Naive thymus-derived CD8-positive, alpha-beta T cell (primary cell): ENCODE measurements at regions not wholly inside any gene's neighbourhood (a gene's known extent, or its start where the extent isn't known, plus 50 kb on each side); places are given as distances from the start of the nearest gene placed in this dataset.
"Not testable (repeated sequence)": the region's sequence is repeated elsewhere in the genome, so short reads cannot be mapped to it uniquely, and the experiment has no call there.

Experiments used
- ATAC-seq, 2 donors: fragments of 150-1000 bp; cut with Tn5 transposase in 1 of 2; sonication (Bioruptor Pico), chemical (Tn5 transposase) in 1 of 2; 1 replicate in 1 of 2; 2 replicates in 1 of 2; pipeline ENCODE4 v1.10.0; 2021; ENCODE audit warnings: mild to moderate bottlenecking in 2 of 2, moderate library complexity in 2 of 2
- POLR2A ChIA-PET: fragments of 350-600 bp; sonication (Branson Sonifier 250); formaldehyde crosslinking; loops from one replicate; lab custom pipeline; 2021; ENCODE audit warnings: antibody characterized with exemption; lab: Charles Lee
- DNase-seq, 10 donors: peaks; one replicate each; pipeline versions ENCODE4 v3.0.0 to v3.0.0-alpha.2; 2020 to 2022
- H3K27ac Mint-ChIP-seq, 10 donors: one replicate each; pipeline ENCODE4 v1.8.0; 2020 to 2022; ENCODE audit warnings: mild to moderate bottlenecking in 10 of 10, mixed read lengths in 10 of 10, moderate library complexity in 4 of 10, inconsistent platforms in 1 of 10
- H3K27me3 Mint-ChIP-seq, 5 donors: one replicate each; pipeline ENCODE4 v1.8.0; 2021 to 2022; ENCODE audit warnings: mixed read lengths in 5 of 5
- H3K36me3 Mint-ChIP-seq, 3 donors: one replicate each; pipeline ENCODE4 v1.8.0; 2020 to 2022; ENCODE audit warnings: mixed read lengths in 3 of 3, mild to moderate bottlenecking in 2 of 3, inconsistent platforms in 1 of 3
- H3K4me1 Mint-ChIP-seq, 4 donors: one replicate each; pipeline ENCODE4 v1.8.0; 2021 to 2022; ENCODE audit warnings: mixed read lengths in 4 of 4
- H3K4me3 Mint-ChIP-seq, 10 donors: one replicate each; pipeline ENCODE4 v1.8.0; 2020 to 2022; ENCODE audit warnings: mild to moderate bottlenecking in 10 of 10, mixed read lengths in 10 of 10, moderate library complexity in 6 of 10, inconsistent platforms in 1 of 10
- H3K9me3 Mint-ChIP-seq, 9 donors: one replicate each; pipeline ENCODE4 v1.8.0; 2020 to 2022; ENCODE audit warnings: mixed read lengths in 9 of 9, mild to moderate bottlenecking in 3 of 9, inconsistent platforms in 1 of 9, moderate library complexity in 1 of 9

DNA sequence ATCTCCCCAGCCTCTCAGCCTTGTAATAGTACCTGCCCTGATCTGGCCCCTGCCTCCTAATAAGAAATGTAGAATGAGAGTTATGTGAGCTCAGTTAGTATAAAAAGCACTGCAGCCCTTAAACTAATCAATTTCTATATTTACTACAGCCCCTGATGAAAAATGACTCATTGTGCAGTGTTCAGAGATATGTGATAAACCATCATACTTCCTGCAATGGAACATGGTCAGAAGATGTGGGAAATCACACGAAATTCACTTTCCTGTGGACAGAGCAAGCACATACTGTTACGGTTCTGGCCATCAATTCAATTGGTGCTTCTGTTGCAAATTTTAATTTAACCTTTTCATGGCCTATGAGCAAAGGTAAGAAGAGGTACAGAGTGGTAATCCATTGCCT, 176.8 kb upstream of the PDE4B start:
- H3K9me3 Mint-ChIP-seq: no peaks in the 10 kb centered on the region
- H3K27me3 Mint-ChIP-seq: no peaks in the 10 kb centered on the region
- no peak overlapping the region for H3K27ac Mint-ChIP-seq
- no peaks in the 10 kb centered on the region for H3K4me1 Mint-ChIP-seq
- peaks cover 0 to 5% (median 2%) of the 10 kb centered on the region in 3 donors for H3K36me3 Mint-ChIP-seq
- ATAC-seq (no peak), DNase-seq (no peak)
- POLR2A ChIA-PET: no interaction called here
- no peak overlapping the region for H3K4me3 Mint-ChIP-seq

DNA sequence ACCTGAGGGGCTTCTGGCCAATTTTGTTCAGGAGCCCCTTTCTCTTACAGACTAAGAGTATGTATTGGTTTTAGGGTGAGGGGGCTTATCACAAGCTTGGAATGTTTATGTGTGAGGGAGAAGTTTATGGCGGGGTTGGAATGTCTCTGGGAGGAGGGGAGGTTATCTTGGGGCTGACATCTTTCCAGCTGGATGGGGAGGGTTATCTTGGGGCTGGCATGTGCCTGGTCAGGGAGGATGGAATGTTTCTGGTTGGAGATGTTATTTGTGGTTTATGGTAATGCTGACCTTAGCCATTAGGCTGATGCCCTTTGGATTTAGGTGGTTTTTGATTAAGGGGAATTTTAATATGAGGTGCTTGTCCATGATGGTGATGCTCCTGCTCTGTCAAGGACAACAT, 171.0 kb upstream of the PDE4B start:
- H3K27ac Mint-ChIP-seq, H3K36me3 Mint-ChIP-seq, H3K27me3 Mint-ChIP-seq, H3K4me3 Mint-ChIP-seq, ATAC-seq, DNase-seq, H3K9me3 Mint-ChIP-seq, POLR2A ChIA-PET, H3K4me1 Mint-ChIP-seq: not testable (repeated sequence)

DNA sequence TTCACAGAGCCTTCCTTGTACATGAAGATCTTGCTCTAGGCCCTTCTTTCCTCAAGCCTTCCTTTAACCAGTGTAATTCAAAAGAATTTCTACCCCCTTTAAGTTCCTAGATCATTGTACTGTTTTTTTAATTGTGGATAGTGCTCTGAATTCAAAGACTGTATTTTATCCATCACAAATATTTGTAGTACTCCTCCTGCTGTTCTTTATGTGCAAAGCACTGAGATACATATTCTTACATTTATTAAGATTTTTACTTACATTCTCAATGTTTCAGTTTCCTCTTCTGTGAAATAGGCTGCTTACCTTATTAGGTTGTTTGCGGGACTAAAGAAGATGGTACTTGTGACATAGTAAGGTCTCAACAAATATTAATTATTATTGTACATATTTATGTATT, 168.8 kb upstream of the PDE4B start:
- H3K4me1 Mint-ChIP-seq: no peaks in the 10 kb centered on the region
- H3K4me3 Mint-ChIP-seq: no peak overlapping the region
- H3K9me3 Mint-ChIP-seq: no peaks in the 10 kb centered on the region
- POLR2A ChIA-PET: no interaction called here
- ATAC-seq (no peak), DNase-seq (no peak)
- H3K27me3 Mint-ChIP-seq: no peaks in the 10 kb centered on the region
- H3K27ac Mint-ChIP-seq: no peak overlapping the region
- H3K36me3 Mint-ChIP-seq: peaks cover 0 to 1% (median 0%) of the 10 kb centered on the region in 3 donors

DNA sequence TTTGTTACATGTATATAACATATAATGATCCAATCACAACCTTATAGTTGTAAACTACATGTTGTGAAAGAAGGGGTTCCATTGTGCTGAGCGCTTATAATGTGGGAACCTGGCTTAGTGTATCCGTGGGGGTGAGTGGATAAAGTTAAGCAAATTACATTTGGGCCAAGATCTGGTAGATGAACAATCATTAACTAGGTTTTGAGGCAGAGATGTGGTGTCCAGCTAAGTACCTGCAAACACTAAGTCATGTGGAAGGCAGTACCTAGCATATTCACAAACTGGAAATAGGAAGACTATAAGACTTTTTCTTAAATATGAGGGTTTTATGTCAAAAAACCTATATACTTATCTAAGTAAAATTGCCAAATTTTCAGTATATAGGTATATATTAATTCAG, 167.2 kb upstream of the PDE4B start:
- POLR2A ChIA-PET: no interaction called here
- H3K9me3 Mint-ChIP-seq: no peaks in the 10 kb centered on the region

GRCh38 chr1:65626003-65626402, 166.7 kb upstream of the PDE4B start:
- Mint-ChIP-seq H3K4me3 (no peak overlapping the region), H3K4me1 (no peaks in the 10 kb centered on the region), H3K27me3 (no peaks in the 10 kb centered on the region), H3K27ac (no peak overlapping the region), H3K9me3 (no peaks in the 10 kb centered on the region), H3K36me3 (peaks cover 0 to 1% (median 0%) of the 10 kb centered on the region in 3 donors)
- ATAC-seq (no peak), DNase-seq (no peak)
- POLR2A ChIA-PET: no interaction called here

More for the DNA sequence above, 167.2 kb upstream of the PDE4B start:
- DNase-seq (no peak), ATAC-seq (no peak)
- no peaks in the 10 kb centered on the region for H3K4me1 Mint-ChIP-seq
- peaks cover 0 to 1% (median 0%) of the 10 kb centered on the region in 3 donors for H3K36me3 Mint-ChIP-seq
- no peaks in the 10 kb centered on the region for H3K27me3 Mint-ChIP-seq
- H3K4me3 Mint-ChIP-seq: no peak overlapping the region
- no peak overlapping the region for H3K27ac Mint-ChIP-seq

GRCh38 chr1:65629788-65630187, 162.9 kb upstream of the PDE4B start:
- Mint-ChIP-seq H3K36me3 (no peaks in the 10 kb centered on the region), H3K27me3 (peaks cover 0 to 3% (median 0%) of the 10 kb centered on the region in 5 donors), H3K9me3 (no peaks in the 10 kb centered on the region), H3K4me1 (no peaks in the 10 kb centered on the region), H3K27ac (no peak overlapping the region), H3K4me3 (no peak overlapping the region)
- DNase-seq (no peak), ATAC-seq (no peak)
- POLR2A ChIA-PET: no interaction called here

- Mint-ChIP-seq H3K4me1 (no peaks in the 10 kb centered on the region), H3K9me3 (no peaks in the 10 kb centered on the region), H3K27me3 (peaks cover 0 to 3% (median 0%) of the 10 kb centered on the region in 5 donors), H3K4me3 (no peak overlapping the region), H3K36me3 (no peaks in the 10 kb centered on the region), H3K27ac (no peak overlapping the region)
- POLR2A ChIA-PET: no interaction called here
- DNase-seq (no peak), ATAC-seq (no peak)
Measured at GRCh38 chr1:65630855-65631254, 161.8 kb upstream of the PDE4B start.

- H3K36me3 Mint-ChIP-seq: no peaks in the 10 kb centered on the region
- no peak for DNase-seq
- ATAC-seq: no peak
- POLR2A ChIA-PET: no interaction called here
- H3K4me1 Mint-ChIP-seq: no peaks in the 10 kb centered on the region
- no peaks in the 10 kb centered on the region for H3K9me3 Mint-ChIP-seq
- peaks cover 0 to 3% (median 0%) of the 10 kb centered on the region in 5 donors for H3K27me3 Mint-ChIP-seq
- H3K4me3 Mint-ChIP-seq: no peak overlapping the region
- H3K27ac Mint-ChIP-seq: no peak overlapping the region
Measured at GRCh38 chr1:65632235-65632634, 160.5 kb upstream of the PDE4B start.

DNA sequence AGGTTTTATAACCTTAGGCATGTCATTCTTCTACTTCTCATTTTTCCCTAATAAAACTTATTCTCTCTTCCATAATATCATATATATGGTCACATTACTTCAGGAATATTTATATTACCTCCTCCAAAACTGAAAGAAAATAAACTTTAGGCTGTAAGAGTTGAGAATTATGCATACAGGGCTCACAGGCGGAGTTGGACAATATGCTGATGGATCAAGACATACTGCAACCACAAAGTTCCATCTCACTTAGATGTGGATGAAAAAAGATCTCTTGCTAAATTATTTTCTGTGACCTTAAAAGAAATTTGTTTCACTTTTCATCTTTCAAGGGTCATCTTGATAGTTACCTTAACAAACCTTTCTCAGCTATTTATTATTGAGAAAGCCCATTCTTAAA, 152.6 kb upstream of the PDE4B start:
- Mint-ChIP-seq H3K4me1 (no peaks in the 10 kb centered on the region), H3K4me3 (no peak overlapping the region), H3K27ac (no peak overlapping the region), H3K36me3 (peaks cover 0 to 5% (median 0%) of the 10 kb centered on the region in 3 donors), H3K9me3 (peaks cover 0 to 7% (median 0%) of the 10 kb centered on the region in 9 donors), H3K27me3 (peaks cover 9 to 23% (median 12%) of the 10 kb centered on the region in 5 donors)
- ATAC-seq: no peak
- POLR2A ChIA-PET: no interaction called here
- no peak for DNase-seq

- ATAC-seq, H3K27ac Mint-ChIP-seq, POLR2A ChIA-PET, H3K4me3 Mint-ChIP-seq, DNase-seq, H3K4me1 Mint-ChIP-seq: not testable (repeated sequence)
- H3K27me3 Mint-ChIP-seq: peaks cover 8 to 72% (median 31%) of the 10 kb centered on the region in 5 donors
- peaks cover 0 to 33% (median 17%) of the 10 kb centered on the region in 9 donors for H3K9me3 Mint-ChIP-seq
- peaks cover 0 to 27% (median 0%) of the 10 kb centered on the region in 3 donors for H3K36me3 Mint-ChIP-seq
Measured at GRCh38 chr1:65649185-65649584, 143.5 kb upstream of the PDE4B start.

GRCh38 chr1:65650682-65651081, 142.0 kb upstream of the PDE4B start:
- no peak overlapping the region for H3K4me3 Mint-ChIP-seq

DNA sequence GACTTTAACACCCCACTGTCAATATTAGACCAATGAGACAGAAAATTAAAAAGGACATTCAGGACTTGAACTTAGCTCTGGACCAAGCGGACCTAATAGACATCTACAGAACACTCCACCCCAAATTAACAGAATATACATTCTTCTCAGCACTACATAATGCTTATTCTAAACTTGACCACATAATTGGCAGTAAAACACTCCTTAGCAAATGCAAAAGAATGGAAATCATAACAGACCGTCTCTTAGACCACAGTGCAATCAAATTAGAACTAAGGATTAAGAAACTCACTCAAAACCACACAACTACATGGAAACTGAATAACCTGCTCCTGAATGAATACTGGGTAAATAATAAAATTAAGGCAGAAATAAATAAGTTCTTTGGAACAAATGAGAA, 138.2 kb upstream of the PDE4B start:
- POLR2A ChIA-PET, H3K4me3 Mint-ChIP-seq, DNase-seq, ATAC-seq, H3K36me3 Mint-ChIP-seq, H3K4me1 Mint-ChIP-seq, H3K27ac Mint-ChIP-seq: not testable (repeated sequence)
- H3K9me3 Mint-ChIP-seq: peaks cover 0 to 19% (median 4%) of the 10 kb centered on the region in 9 donors
- H3K27me3 Mint-ChIP-seq: peaks cover 7 to 31% (median 17%) of the 10 kb centered on the region in 5 donors

More at GRCh38 chr1:65650682-65651081, 142.0 kb upstream of the PDE4B start:
- H3K4me1 Mint-ChIP-seq: no peaks in the 10 kb centered on the region
- no peak for DNase-seq
- no peak for ATAC-seq
- no peak overlapping the region for H3K27ac Mint-ChIP-seq
- H3K9me3 Mint-ChIP-seq: peaks cover 0 to 33% (median 19%) of the 10 kb centered on the region in 9 donors
- peaks cover 7 to 59% (median 25%) of the 10 kb centered on the region in 5 donors for H3K27me3 Mint-ChIP-seq
- POLR2A ChIA-PET: no interaction called here
- H3K36me3 Mint-ChIP-seq: peaks cover 0 to 27% (median 0%) of the 10 kb centered on the region in 3 donors

- H3K9me3 Mint-ChIP-seq: peaks cover 0 to 21% (median 7%) of the 10 kb centered on the region in 9 donors
- DNase-seq, ATAC-seq, H3K27ac Mint-ChIP-seq, H3K4me1 Mint-ChIP-seq, H3K36me3 Mint-ChIP-seq, H3K4me3 Mint-ChIP-seq, POLR2A ChIA-PET: not testable (repeated sequence)
- H3K27me3 Mint-ChIP-seq: peaks cover 2 to 17% (median 6%) of the 10 kb centered on the region in 5 donors
Measured at GRCh38 chr1:65657609-65658008, 135.1 kb upstream of the PDE4B start.

GRCh38 chr1:65658122-65658521, 134.6 kb upstream of the PDE4B start:
- Mint-ChIP-seq H3K27me3 (peaks cover 1 to 12% (median 5%) of the 10 kb centered on the region in 5 donors), H3K27ac (no peak overlapping the region), H3K4me1 (no peaks in the 10 kb centered on the region), H3K36me3 (no peaks in the 10 kb centered on the region), H3K9me3 (peaks cover 0 to 21% (median 7%) of the 10 kb centered on the region in 9 donors), H3K4me3 (no peak overlapping the region)
- ATAC-seq: no peak
- POLR2A ChIA-PET: no interaction called here
- no peak for DNase-seq
